ENCODE measurements at regions not wholly inside any gene's neighbourhood (a gene's known extent, or its start where the extent isn't known, plus 50 kb on each side); places are given as distances from the start of the nearest gene placed in this dataset.

- intact Hi-C loops (cut with micrococcal nuclease; ENCODE audit: unreplicated experiment): no loop called here
- Histone ChIP-seq H3K4me3 (no peak overlapping the region), H3F3A (ENCODE audit: insufficient read depth, low read depth) (no peaks in the 10 kb centered on the region), H3K4me2 (no peak overlapping the region), H3K36me3 (ENCODE audit: low read depth) (no peaks in the 10 kb centered on the region), H3K4me1 (replicated peaks; ENCODE audit: insufficient read depth) (no peaks in the 10 kb centered on the region), H3K79me2 (ENCODE audit: low read depth) (no peaks in the 10 kb centered on the region), H3K27me3 (ENCODE audit: insufficient read depth, low read depth) (peaks cover 99% of the 10 kb centered on the region), H3K9me3 (ENCODE audit: insufficient read depth, low read depth) (peaks cover 3% of the 10 kb centered on the region; the same call in 1 of the 2 replicates), H4K20me1 (ENCODE audit: insufficient read depth) (no peaks in the 10 kb centered on the region; the same call in 1 of the 2 replicates), H3K27ac (no peak overlapping the region), H2AFZ (no peak overlapping the region), H3K9me2 (ENCODE audit: insufficient read depth) (no peaks in the 10 kb centered on the region)
- ChIA-PET CTCF (no interaction called here), POLR2A (ENCODE audit: unreplicated experiment) (no interaction called here)
- BruUV-seq (replicated peaks): no TSS peak
- TF ChIP-seq EZH2 (IDR thresholded peaks at IDR 0.05; ENCODE audit: low read depth): no peak
- TF ChIP-seq, protein P1, sequence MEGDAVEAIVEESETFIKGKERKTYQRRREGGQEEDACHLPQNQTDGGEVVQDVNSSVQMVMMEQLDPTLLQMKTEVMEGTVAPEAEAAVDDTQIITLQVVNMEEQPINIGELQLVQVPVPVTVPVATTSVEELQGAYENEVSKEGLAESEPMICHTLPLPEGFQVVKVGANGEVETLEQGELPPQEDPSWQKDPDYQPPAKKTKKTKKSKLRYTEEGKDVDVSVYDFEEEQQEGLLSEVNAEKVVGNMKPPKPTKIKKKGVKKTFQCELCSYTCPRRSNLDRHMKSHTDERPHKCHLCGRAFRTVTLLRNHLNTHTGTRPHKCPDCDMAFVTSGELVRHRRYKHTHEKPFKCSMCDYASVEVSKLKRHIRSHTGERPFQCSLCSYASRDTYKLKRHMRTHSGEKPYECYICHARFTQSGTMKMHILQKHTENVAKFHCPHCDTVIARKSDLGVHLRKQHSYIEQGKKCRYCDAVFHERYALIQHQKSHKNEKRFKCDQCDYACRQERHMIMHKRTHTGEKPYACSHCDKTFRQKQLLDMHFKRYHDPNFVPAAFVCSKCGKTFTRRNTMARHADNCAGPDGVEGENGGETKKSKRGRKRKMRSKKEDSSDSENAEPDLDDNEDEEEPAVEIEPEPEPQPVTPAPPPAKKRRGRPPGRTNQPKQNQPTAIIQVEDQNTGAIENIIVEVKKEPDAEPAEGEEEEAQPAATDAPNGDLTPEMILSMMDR (conservative IDR thresholded peaks at IDR 0.05): no peak
- DNase-seq: no peak
These were observed 55.1 kb downstream of the MRPL36 start for GRCh38 chr5:1744393-1745122.

DNA sequence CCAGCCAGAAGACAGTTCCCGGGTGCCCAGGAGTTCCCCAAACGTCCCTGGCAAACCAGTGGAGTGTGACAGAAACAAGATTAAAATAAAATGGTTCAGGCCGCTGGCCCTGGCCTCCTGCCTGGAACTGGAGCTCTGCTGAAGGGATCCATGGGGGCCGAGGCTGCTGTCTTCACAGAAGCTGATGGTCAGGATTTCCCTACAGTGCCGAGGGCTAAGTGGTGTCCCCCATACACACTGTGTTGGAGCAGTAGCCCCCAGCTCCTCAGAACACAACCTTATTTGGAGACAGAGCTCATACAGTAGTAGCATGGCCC lies 55.9 kb downstream of the MRPL36 start:
- H3K4me2 ChIP-seq: no peak overlapping the region
- ChIA-PET CTCF (no interaction called here), POLR2A (ENCODE audit: unreplicated experiment) (no interaction called here)
- H3K9me2 ChIP-seq (ENCODE audit: insufficient read depth): no peaks in the 10 kb centered on the region
- peaks cover 3% of the 10 kb centered on the region; the same call in 1 of the 2 replicates for H3K9me3 ChIP-seq (ENCODE audit: insufficient read depth, low read depth)
- H3K36me3 ChIP-seq (ENCODE audit: low read depth): no peaks in the 10 kb centered on the region
- no peaks in the 10 kb centered on the region for H3K79me2 ChIP-seq (ENCODE audit: low read depth)
- DNase-seq: no peak
- no peaks in the 10 kb centered on the region for H3F3A ChIP-seq (ENCODE audit: insufficient read depth, low read depth)
- no peaks in the 10 kb centered on the region for H3K4me1 ChIP-seq (replicated peaks; ENCODE audit: insufficient read depth)
- H4K20me1 ChIP-seq (ENCODE audit: insufficient read depth): no peaks in the 10 kb centered on the region
- TF ChIP-seq, protein P1 (conservative IDR thresholded peaks at IDR 0.05): no peak
- TF ChIP-seq EZH2 (IDR thresholded peaks at IDR 0.05; ENCODE audit: low read depth): no peak
- BruUV-seq (replicated peaks): no TSS peak
- intact Hi-C loops (cut with micrococcal nuclease; ENCODE audit: unreplicated experiment): no loop called here
- no peak overlapping the region for H2AFZ ChIP-seq
- peaks cover 98% of the 10 kb centered on the region for H3K27me3 ChIP-seq (ENCODE audit: insufficient read depth, low read depth)
- no peak overlapping the region for H3K4me3 ChIP-seq
- H3K27ac ChIP-seq: no peak overlapping the region

- no peaks in the 10 kb centered on the region for H4K20me1 ChIP-seq (ENCODE audit: insufficient read depth)
- ChIA-PET POLR2A (ENCODE audit: unreplicated experiment) (no interaction called here), CTCF (no interaction called here)
- H3K36me3 ChIP-seq (ENCODE audit: low read depth): no peaks in the 10 kb centered on the region
- no peaks in the 10 kb centered on the region for H3F3A ChIP-seq (ENCODE audit: insufficient read depth, low read depth)
- DNase-seq: no peak
- H2AFZ ChIP-seq: no peak overlapping the region
- H3K4me3 ChIP-seq: no peak overlapping the region
- peaks cover 95% of the 10 kb centered on the region for H3K27me3 ChIP-seq (ENCODE audit: insufficient read depth, low read depth)
- no peak overlapping the region for H3K4me2 ChIP-seq
- H3K9me3 ChIP-seq (ENCODE audit: insufficient read depth, low read depth): peaks cover 3% of the 10 kb centered on the region; the same call in 1 of the 2 replicates
- no peaks in the 10 kb centered on the region for H3K79me2 ChIP-seq (ENCODE audit: low read depth)
- no TSS peak for BruUV-seq (replicated peaks)
- no peaks in the 10 kb centered on the region for H3K9me2 ChIP-seq (ENCODE audit: insufficient read depth)
- TF ChIP-seq, protein P1 (conservative IDR thresholded peaks at IDR 0.05): no peak
- no peak for TF ChIP-seq EZH2 (IDR thresholded peaks at IDR 0.05; ENCODE audit: low read depth)
- no peaks in the 10 kb centered on the region for H3K4me1 ChIP-seq (replicated peaks; ENCODE audit: insufficient read depth)
- intact Hi-C loops (cut with micrococcal nuclease; ENCODE audit: unreplicated experiment): no loop called here
- no peak overlapping the region for H3K27ac ChIP-seq
These were observed 56.4 kb downstream of the MRPL36 start for GRCh38 chr5:1743061-1743768.

Measured in PC-9 (cell line).